ENCODE measurements at regions not wholly inside any gene's neighbourhood (a gene's known extent, or its start where the extent isn't known, plus 50 kb on each side); places are given as distances from the start of the nearest gene placed in this dataset.

GRCh38 chr10:18767981-18768380 lies 108.8 kb downstream of the ARL5B start:
- Histone ChIP-seq H2AFZ (ENCODE audit: low read depth, low read length) (no peak overlapping the region), H3K79me2 (ENCODE audit: insufficient read depth, low read length) (no peaks in the 10 kb centered on the region), H3K9ac (ENCODE audit: low read depth, low read length) (no peak overlapping the region), H3K27me3 (ENCODE audit: insufficient read depth, low read length, poor library complexity) (no peaks in the 10 kb centered on the region), H3K4me2 (ENCODE audit: insufficient read depth, low read length) (no peak overlapping the region), H3K27ac (ENCODE audit: low read length) (no peak overlapping the region), H3K36me3 (ENCODE audit: insufficient read depth, low read length) (no peaks in the 10 kb centered on the region), H3K9me3 (ENCODE audit: insufficient read depth, low read length, severe bottlenecking) (no peaks in the 10 kb centered on the region), H3K4me1 (ENCODE audit: insufficient read depth, low read length) (no peaks in the 10 kb centered on the region), H4K20me1 (ENCODE audit: insufficient read depth, low read length) (no peaks in the 10 kb centered on the region), H3K4me3 (ENCODE audit: low read depth in 1 of 2, low read length in 2 of 2) (no peak overlapping the region)
- DNase-seq (no peak), ATAC-seq (ENCODE audit: insufficient read depth, low read depth) (no peak)
- TF ChIP-seq CTCF (IDR thresholded peaks at IDR 0.05; ENCODE audit: borderline replicate concordance, extremely low read depth, low read length, poor library complexity, severe bottlenecking) = no peak
- no peak for TF ChIP-seq EZH2 (IDR thresholded peaks at IDR 0.05; ENCODE audit: borderline replicate concordance, low read depth, low read length, severe bottlenecking)

- no peak overlapping the region for H2AFZ ChIP-seq (ENCODE audit: low read depth, low read length)
- no peaks in the 10 kb centered on the region for H3K4me1 ChIP-seq (ENCODE audit: insufficient read depth, low read length)
- DNase-seq = no peak
- no peaks in the 10 kb centered on the region for H4K20me1 ChIP-seq (ENCODE audit: insufficient read depth, low read length)
- no peak overlapping the region for H3K4me2 ChIP-seq (ENCODE audit: insufficient read depth, low read length)
- no peaks in the 10 kb centered on the region for H3K9me3 ChIP-seq (ENCODE audit: insufficient read depth, low read length, severe bottlenecking)
- TF ChIP-seq CTCF (IDR thresholded peaks at IDR 0.05; ENCODE audit: borderline replicate concordance, extremely low read depth, low read length, poor library complexity, severe bottlenecking) (no peak), EZH2 (IDR thresholded peaks at IDR 0.05; ENCODE audit: borderline replicate concordance, low read depth, low read length, severe bottlenecking) (no peak)
- H3K79me2 ChIP-seq (ENCODE audit: insufficient read depth, low read length) = no peaks in the 10 kb centered on the region
- no peaks in the 10 kb centered on the region for H3K36me3 ChIP-seq (ENCODE audit: insufficient read depth, low read length)
- H3K4me3 ChIP-seq (ENCODE audit: low read depth in 1 of 2, low read length in 2 of 2) = no peak overlapping the region
- no peak for ATAC-seq (ENCODE audit: insufficient read depth, low read depth)
- no peak overlapping the region for H3K9ac ChIP-seq (ENCODE audit: low read depth, low read length)
- H3K27ac ChIP-seq (ENCODE audit: low read length) = no peak overlapping the region
- H3K27me3 ChIP-seq (ENCODE audit: insufficient read depth, low read length, poor library complexity) = no peaks in the 10 kb centered on the region
Observed at GRCh38 chr10:18773180-18773579, 113.9 kb downstream of the ARL5B start.

- no peaks in the 10 kb centered on the region for H3K4me1 ChIP-seq (ENCODE audit: insufficient read depth, low read length)
- H3K9me3 ChIP-seq (ENCODE audit: insufficient read depth, low read length, severe bottlenecking) = no peaks in the 10 kb centered on the region
- no peak for DNase-seq
- H3K4me2 ChIP-seq (ENCODE audit: insufficient read depth, low read length) = no peak overlapping the region
- H3K36me3 ChIP-seq (ENCODE audit: insufficient read depth, low read length) = no peaks in the 10 kb centered on the region
- no peaks in the 10 kb centered on the region for H4K20me1 ChIP-seq (ENCODE audit: insufficient read depth, low read length)
- no peak for ATAC-seq (ENCODE audit: insufficient read depth, low read depth)
- no peak for TF ChIP-seq CTCF (IDR thresholded peaks at IDR 0.05; ENCODE audit: borderline replicate concordance, extremely low read depth, low read length, poor library complexity, severe bottlenecking)
- no peak for TF ChIP-seq EZH2 (IDR thresholded peaks at IDR 0.05; ENCODE audit: borderline replicate concordance, low read depth, low read length, severe bottlenecking)
- no peak overlapping the region for H3K9ac ChIP-seq (ENCODE audit: low read depth, low read length)
- no peak overlapping the region for H2AFZ ChIP-seq (ENCODE audit: low read depth, low read length)
- H3K27me3 ChIP-seq (ENCODE audit: insufficient read depth, low read length, poor library complexity) = no peaks in the 10 kb centered on the region
- H3K79me2 ChIP-seq (ENCODE audit: insufficient read depth, low read length) = no peaks in the 10 kb centered on the region
- H3K4me3 ChIP-seq (ENCODE audit: low read depth in 1 of 2, low read length in 2 of 2) = no peak overlapping the region
- no peak overlapping the region for H3K27ac ChIP-seq (ENCODE audit: low read length)
Observed at GRCh38 chr10:18777258-18777657, 118.0 kb downstream of the ARL5B start.

- DNase-seq (no peak), ATAC-seq (ENCODE audit: insufficient read depth, low read depth) (no peak)
- Histone ChIP-seq H3K4me3 (ENCODE audit: low read depth in 1 of 2, low read length in 2 of 2) (no peak overlapping the region), H3K9ac (ENCODE audit: low read depth, low read length) (no peak overlapping the region), H3K79me2 (ENCODE audit: insufficient read depth, low read length) (no peaks in the 10 kb centered on the region), H2AFZ (ENCODE audit: low read depth, low read length) (no peak overlapping the region), H4K20me1 (ENCODE audit: insufficient read depth, low read length) (no peaks in the 10 kb centered on the region), H3K27me3 (ENCODE audit: insufficient read depth, low read length, poor library complexity) (no peaks in the 10 kb centered on the region), H3K36me3 (ENCODE audit: insufficient read depth, low read length) (no peaks in the 10 kb centered on the region), H3K4me2 (ENCODE audit: insufficient read depth, low read length) (no peak overlapping the region), H3K9me3 (ENCODE audit: insufficient read depth, low read length, severe bottlenecking) (no peaks in the 10 kb centered on the region), H3K4me1 (ENCODE audit: insufficient read depth, low read length) (no peaks in the 10 kb centered on the region), H3K27ac (ENCODE audit: low read length) (no peak overlapping the region)
- TF ChIP-seq CTCF (IDR thresholded peaks at IDR 0.05; ENCODE audit: borderline replicate concordance, extremely low read depth, low read length, poor library complexity, severe bottlenecking) = no peak
- TF ChIP-seq EZH2 (IDR thresholded peaks at IDR 0.05; ENCODE audit: borderline replicate concordance, low read depth, low read length, severe bottlenecking) = no peak
Observed at GRCh38 chr10:18786478-18786877, 127.2 kb downstream of the ARL5B start.
